Astrocyte of the cerebellum (primary cell): ENCODE measurements at regions not wholly inside any gene's neighbourhood (a gene's known extent, or its start where the extent isn't known, plus 50 kb on each side); places are given as distances from the start of the nearest gene placed in this dataset.

ENCODE experiments used
- DNase-seq: peaks from one replicate; pipeline ENCODE4 v3.0.0-alpha.2; 2011; ENCODE audit warnings: low read depth
- H3K4me3 ChIP-seq: 2 replicates; pipeline ENCODE4 v1.5.1; 2011; ENCODE audit warnings: mild to moderate bottlenecking, low read depth, low read length, moderate library complexity
- in situ Hi-C: cut with HindIII; loops from 2 replicates; pipeline ENCODE4 v1.10.0; 2017; ENCODE audit warnings: low sequenced_read_pairs
- TF ChIP-seq, protein P1 (sequence below): IDR thresholded peaks from 2 replicates; pipeline ENCODE4 v1.5.1; 2012; ENCODE audit warnings: low read length, low read depth, moderate library complexity, mild to moderate bottlenecking; ENCODE audit errors: missing control alignments

DNA sequence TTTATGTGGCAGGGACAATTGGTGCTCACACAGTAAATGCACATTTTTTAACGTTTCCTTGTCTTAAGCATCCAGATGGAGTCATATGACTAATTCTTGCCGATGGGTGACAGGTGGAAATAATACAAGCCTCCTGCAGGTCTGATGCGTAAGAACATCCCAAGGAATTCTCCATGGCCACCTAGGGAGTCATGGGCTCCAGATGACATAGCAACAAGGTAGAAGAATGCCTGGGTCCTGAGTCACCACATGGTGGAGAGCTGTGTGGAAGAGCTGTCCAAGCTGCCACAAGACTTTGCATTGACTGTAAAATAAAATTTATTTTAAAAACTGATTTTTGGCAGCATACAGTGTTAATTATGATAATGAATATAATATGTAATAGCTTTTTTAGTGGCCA is 77.0 kb upstream of the MAP3K7 start:
- in situ Hi-C loops: no loop called here
- DNase-seq: no peak
- TF ChIP-seq, protein P1, sequence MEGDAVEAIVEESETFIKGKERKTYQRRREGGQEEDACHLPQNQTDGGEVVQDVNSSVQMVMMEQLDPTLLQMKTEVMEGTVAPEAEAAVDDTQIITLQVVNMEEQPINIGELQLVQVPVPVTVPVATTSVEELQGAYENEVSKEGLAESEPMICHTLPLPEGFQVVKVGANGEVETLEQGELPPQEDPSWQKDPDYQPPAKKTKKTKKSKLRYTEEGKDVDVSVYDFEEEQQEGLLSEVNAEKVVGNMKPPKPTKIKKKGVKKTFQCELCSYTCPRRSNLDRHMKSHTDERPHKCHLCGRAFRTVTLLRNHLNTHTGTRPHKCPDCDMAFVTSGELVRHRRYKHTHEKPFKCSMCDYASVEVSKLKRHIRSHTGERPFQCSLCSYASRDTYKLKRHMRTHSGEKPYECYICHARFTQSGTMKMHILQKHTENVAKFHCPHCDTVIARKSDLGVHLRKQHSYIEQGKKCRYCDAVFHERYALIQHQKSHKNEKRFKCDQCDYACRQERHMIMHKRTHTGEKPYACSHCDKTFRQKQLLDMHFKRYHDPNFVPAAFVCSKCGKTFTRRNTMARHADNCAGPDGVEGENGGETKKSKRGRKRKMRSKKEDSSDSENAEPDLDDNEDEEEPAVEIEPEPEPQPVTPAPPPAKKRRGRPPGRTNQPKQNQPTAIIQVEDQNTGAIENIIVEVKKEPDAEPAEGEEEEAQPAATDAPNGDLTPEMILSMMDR: no peak
- no peak overlapping the region for H3K4me3 ChIP-seq

DNA sequence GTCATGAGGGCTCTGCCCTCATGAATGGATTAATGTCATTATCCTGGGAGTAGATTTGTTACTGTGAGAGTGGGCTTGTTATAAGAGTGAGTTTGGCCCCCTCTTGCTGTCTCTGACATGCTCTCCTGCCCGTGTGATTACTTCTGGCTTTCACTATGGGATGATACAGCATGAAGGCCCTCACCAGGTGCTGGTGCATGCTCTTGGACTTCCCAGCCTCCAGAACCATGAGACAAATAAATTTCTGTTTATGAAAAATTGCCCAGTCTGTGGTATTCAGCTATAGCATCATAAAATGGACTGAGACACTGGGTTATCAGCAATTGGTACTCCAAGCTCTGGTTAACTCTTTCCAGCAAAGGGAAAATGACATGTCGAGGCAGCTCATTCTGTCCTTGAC is 76.2 kb upstream of the MAP3K7 start:
- TF ChIP-seq, protein P1: no peak
- no peak for DNase-seq
- in situ Hi-C loops: no loop called here
- H3K4me3 ChIP-seq: no peak overlapping the region

GRCh38 chr6:90660931-90661330 is 74.1 kb upstream of the MAP3K7 start:
- H3K4me3 ChIP-seq: no peak overlapping the region
- no peak for DNase-seq
- in situ Hi-C loops: no loop called here
- TF ChIP-seq, protein P1: no peak

DNA sequence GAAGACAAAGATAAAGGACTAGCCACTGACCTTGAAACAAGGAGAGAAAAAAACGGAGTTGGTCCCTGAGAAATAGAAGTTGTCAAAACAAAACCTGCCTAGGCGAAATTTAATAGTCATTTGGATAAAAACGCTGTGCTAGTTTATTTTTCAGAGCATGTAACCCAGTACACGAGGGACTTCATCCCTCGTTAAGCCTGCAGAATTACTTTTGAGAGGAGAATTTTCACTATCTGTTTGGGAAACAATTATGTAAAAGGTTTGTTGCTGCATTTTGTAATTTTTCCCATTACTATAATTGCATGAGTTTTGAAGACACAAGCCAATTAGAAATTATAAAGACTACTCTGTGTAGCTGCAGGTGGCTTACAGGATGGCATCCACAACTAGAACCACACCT is 71.6 kb upstream of the MAP3K7 start:
- in situ Hi-C loops: no loop called here
- no peak for DNase-seq
- TF ChIP-seq, protein P1: no peak
- no peak overlapping the region for H3K4me3 ChIP-seq

GRCh38 chr6:90656325-90656724 is 69.5 kb upstream of the MAP3K7 start:
- no peak overlapping the region for H3K4me3 ChIP-seq
- in situ Hi-C loops: no loop called here
- TF ChIP-seq, protein P1: no peak
- DNase-seq: no peak

- TF ChIP-seq, protein P1: no peak
- in situ Hi-C loops: no loop called here
- H3K4me3 ChIP-seq: no peak overlapping the region
- no peak for DNase-seq
Observed at GRCh38 chr6:90654806-90655205, 67.9 kb upstream of the MAP3K7 start.

DNA sequence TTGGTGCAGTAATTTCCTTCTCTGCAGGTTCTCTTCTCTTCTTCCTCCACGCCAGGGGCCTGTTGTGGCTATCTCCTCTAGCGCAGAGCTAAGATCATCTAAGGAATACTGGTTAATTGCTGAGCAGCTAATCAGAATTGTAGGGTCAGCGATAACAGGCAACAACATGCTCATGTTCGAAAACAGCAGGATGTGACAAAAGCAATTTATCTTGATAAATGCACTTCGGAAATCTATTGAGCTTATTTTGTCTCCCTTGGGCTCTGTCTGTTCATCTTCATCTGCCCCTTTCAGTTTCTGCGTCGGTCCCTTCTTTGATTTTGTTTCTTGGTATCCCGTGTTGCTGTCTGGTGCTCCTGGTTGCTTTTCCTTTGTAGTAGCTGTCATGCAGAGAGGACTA is 67.3 kb upstream of the MAP3K7 start:
- in situ Hi-C loops: no loop called here
- no peak overlapping the region for H3K4me3 ChIP-seq
- TF ChIP-seq, protein P1: no peak
- no peak for DNase-seq
